Transverse colon (tissue), 4 donors: ENCODE measurements at regions not wholly inside any gene's neighbourhood (a gene's known extent, or its start where the extent isn't known, plus 50 kb on each side); places are given as distances from the start of the nearest gene placed in this dataset.

Experiments used
- DNase-seq: peaks from one replicate; pipeline ENCODE4 v3.0.0-alpha.2; 2019
- H3K27ac ChIP-seq, 4 donors: fragments of 200-600 bp; sonication (generic); 2 replicates each; pipeline ENCODE4 v1.5.1; 2016 to 2018; ENCODE audit warnings: inconsistent platforms in 4 of 4
- H3K27me3 ChIP-seq: fragments of 200-600 bp; sonication (generic); 2 replicates; pipeline ENCODE4 v1.5.1; 2017; ENCODE audit warnings: inconsistent platforms
- H3K36me3 ChIP-seq, 4 donors: fragments of 200-600 bp; sonication (generic); 2 replicates each; pipeline ENCODE4 v1.5.1; 2017 to 2019; ENCODE audit warnings: inconsistent platforms in 4 of 4
- H3K4me1 ChIP-seq, 4 donors: fragments of 200-600 bp; sonication (generic); 2 replicates each; pipeline ENCODE4 v1.5.1; 2017 to 2020; ENCODE audit warnings: inconsistent platforms in 4 of 4
- H3K4me3 ChIP-seq, 4 donors: fragments of 200-600 bp; sonication (generic); 1 replicate in 1 of 4; 2 replicates in 3 of 4; pipeline versions ENCODE4 v1.5.1 to v1.6.1; 2017 to 2019; ENCODE audit warnings: inconsistent platforms in 4 of 4
- H3K9me3 ChIP-seq, 2 donors: fragments of 200-600 bp; sonication (generic); 2 replicates each; pipeline ENCODE4 v1.5.1; 2017 to 2019; ENCODE audit warnings: inconsistent platforms in 2 of 2
- CTCF ChIP-seq, 5 experiments: fragments of 200-600 bp in 3 of 5; fragments of 450-650 bp in 2 of 5; sonication (generic) in 3 of 5; IDR thresholded peaks; 1 replicate in 2 of 5; 2 replicates in 3 of 5; pipeline ENCODE4 v1.5.1; 2016 to 2017; ENCODE audit warnings: antibody characterized with exemption in 5 of 5, inconsistent platforms in 3 of 5, mild to moderate bottlenecking in 2 of 5, moderate library complexity in 1 of 5
- EP300 ChIP-seq: sonication (generic); formaldehyde crosslinking; IDR thresholded peaks from one replicate; pipeline ENCODE4 v1.6.1; 2017; ENCODE audit warnings: antibody characterized with exemption, low read depth
- POLR2A ChIP-seq: fragments of 450-650 bp; IDR thresholded peaks from one replicate; pipeline ENCODE4 v1.6.1; 2016; ENCODE audit warnings: antibody characterized with exemption, mild to moderate bottlenecking, moderate library complexity
- POLR2AphosphoS5 ChIP-seq, 3 donors: sonication (generic); formaldehyde crosslinking; IDR thresholded peaks; one replicate each; pipeline ENCODE4 v1.6.1; 2016; ENCODE audit warnings: antibody characterized with exemption in 3 of 3
- WGBS, 2 donors: methylation state at CpG; one replicate each; pipeline ENCODE4 v1.1.5; 2018; ENCODE audit warnings: low coverage in 1 of 2; 5-methylcytosine and 5-hydroxymethylcytosine counted together
- in situ Hi-C, 4 donors: fragments of 200-750 bp; cut with MboI; loops; one replicate each; pipeline versions ENCODE4 v1.15.0 to v1.15.1; 2017; ENCODE audit warnings: low sequenced_read_pairs in 3 of 4, low pct_ligation_motif_present in 1 of 4, low pct_unique_long_range_greater_than_20kb in 1 of 4
- intact Hi-C: fragments of 100-400 bp; cut with DNase I; formaldehyde crosslinking; loops from one replicate; pipeline ENCODE4 v1.15.1; 2023; ENCODE audit warnings: low total_unique reads

GRCh38 chr3:73812054-73812453 is 187.3 kb upstream of the PDZRN3 start:
- H3K27ac ChIP-seq: no peak overlapping the region
- DNase-seq: no peak
- H3K4me1 ChIP-seq: no peaks in the 10 kb centered on the region
- no peaks in the 10 kb centered on the region for H3K36me3 ChIP-seq
- H3K4me3 ChIP-seq: no peak overlapping the region
- H3K27me3 ChIP-seq: no peaks in the 10 kb centered on the region
- in situ Hi-C loops (no loop called here), intact Hi-C loops (no loop called here)
- WGBS, 2 donors: 86 to 88% methylated on average over 3 of the region's 3 CpGs
- H3K9me3 ChIP-seq: no peaks in the 10 kb centered on the region
- no peak for TF ChIP-seq POLR2A
- no peak for TF ChIP-seq CTCF (IDR thresholded peaks at IDR 0.05)
- TF ChIP-seq POLR2AphosphoS5 (IDR thresholded peaks at IDR 0.05): no peak
- no peak for TF ChIP-seq EP300

- Histone ChIP-seq H3K4me1 (no peaks in the 10 kb centered on the region), H3K4me3 (no peak overlapping the region), H3K27ac (no peak overlapping the region), H3K27me3 (no peaks in the 10 kb centered on the region), H3K9me3 (no peaks in the 10 kb centered on the region), H3K36me3 (no peaks in the 10 kb centered on the region)
- WGBS, 2 donors: 69 to 70% methylated on average over 6 to 12 of the region's 12 CpGs
- no peak for DNase-seq
- no peak for TF ChIP-seq POLR2AphosphoS5 (IDR thresholded peaks at IDR 0.05)
- no peak for TF ChIP-seq EP300
- TF ChIP-seq CTCF (IDR thresholded peaks at IDR 0.05): no peak
- no peak for TF ChIP-seq POLR2A
- intact Hi-C loops: no loop called here
- in situ Hi-C loops: no loop called here
Observed at GRCh38 chr3:73808862-73809509, 184.2 kb upstream of the PDZRN3 start.

GRCh38 chr3:73805435-73805834 is 180.7 kb upstream of the PDZRN3 start:
- 40 to 53% methylated on average over 1 to 3 of the region's 3 CpGs for WGBS, 2 donors

GRCh38 chr3:73804204-73804603 is 179.5 kb upstream of the PDZRN3 start:
- no peaks in the 10 kb centered on the region for H3K4me1 ChIP-seq
- no peak overlapping the region for H3K4me3 ChIP-seq
- DNase-seq: no peak
- no peak for TF ChIP-seq CTCF (IDR thresholded peaks at IDR 0.05)
- no peak for TF ChIP-seq EP300
- TF ChIP-seq POLR2A: no peak
- no peak for TF ChIP-seq POLR2AphosphoS5 (IDR thresholded peaks at IDR 0.05)
- H3K9me3 ChIP-seq: no peaks in the 10 kb centered on the region
- in situ Hi-C loops: no loop called here
- H3K36me3 ChIP-seq: no peaks in the 10 kb centered on the region
- H3K27me3 ChIP-seq: no peaks in the 10 kb centered on the region
- intact Hi-C loops: no loop called here
- H3K27ac ChIP-seq: no peak overlapping the region
- WGBS, 2 donors: 86% methylated on average over 6 of the region's 6 CpGs

More at GRCh38 chr3:73805435-73805834, 180.7 kb upstream of the PDZRN3 start:
- Histone ChIP-seq H3K9me3 (no peaks in the 10 kb centered on the region), H3K27me3 (no peaks in the 10 kb centered on the region), H3K4me3 (no peak overlapping the region), H3K36me3 (no peaks in the 10 kb centered on the region), H3K27ac (peak overlapping the region in 2 of 4 donors; percentile 42 to 46), H3K4me1 (no peaks in the 10 kb centered on the region)
- intact Hi-C loops: no loop called here
- TF ChIP-seq POLR2A (no peak), POLR2AphosphoS5 (IDR thresholded peaks at IDR 0.05) (peak in 2 of 3 donors; percentile 12 to 47), CTCF (IDR thresholded peaks at IDR 0.05) (no peak), EP300 (no peak)
- DNase-seq: peak; percentile 13
- in situ Hi-C loops: no loop called here
